A549 (cell line): ENCODE measurements at regions not wholly inside any gene's neighbourhood (a gene's known extent, or its start where the extent isn't known, plus 50 kb on each side); places are given as distances from the start of the nearest gene placed in this dataset.

ENCODE experiments used
- BCL3 ChIP-seq: fragments of >200 bp; sonication (Bioruptor Twin); formaldehyde crosslinking; IDR thresholded peaks from 3 replicates; pipeline ENCODE4 v1.6.1; 2016
- CTCF ChIP-seq: fragments of >200 bp; sonication (Bioruptor Twin); formaldehyde crosslinking; IDR thresholded peaks from 3 replicates; pipeline ENCODE4 v1.5.1; 2016
- POLR2A ChIP-seq: IDR thresholded peaks from 2 replicates; pipeline ENCODE4 v1.6.1; 2012; ENCODE audit warnings: mild to moderate bottlenecking, low read length
- ZFP36 ChIP-seq: fragments of 450-650 bp; IDR thresholded peaks from 2 replicates; pipeline ENCODE4 v1.6.1; 2014; ENCODE audit warnings: borderline replicate concordance; ENCODE audit not compliant: partially characterized antibody
- ZNF302 ChIP-seq: fragments of 250-450 bp; sonication (Bioruptor Pico); IDR thresholded peaks from 2 replicates; pipeline ENCODE4 v1.9.0; 2021; ENCODE audit warnings: inconsistent platforms, mild to moderate bottlenecking, moderate library complexity
- TF ChIP-seq, protein P1 (sequence below): IDR thresholded peaks from 2 replicates; pipeline ENCODE4 v1.6.1; 2012

DNA sequence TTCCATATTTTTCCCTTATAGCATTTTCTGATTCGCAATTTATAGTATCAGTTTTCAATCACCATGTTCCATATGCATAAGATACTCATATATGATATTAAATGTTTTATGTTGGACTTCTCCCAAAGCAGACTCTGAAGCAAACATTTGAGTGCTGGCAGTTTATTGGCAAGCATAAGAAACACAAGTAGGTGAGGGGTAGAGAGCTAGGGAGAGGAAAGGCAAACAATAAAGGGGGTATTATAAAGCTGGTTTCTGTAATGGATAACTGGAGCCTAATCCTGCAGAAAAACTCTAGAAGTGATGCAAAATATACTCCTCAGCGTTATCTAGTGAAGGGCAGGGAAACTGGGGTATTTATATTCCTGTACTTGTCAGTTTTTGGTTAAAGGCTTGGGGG lies 491.5 kb upstream of the TGFBR2 start:
- TF ChIP-seq ZNF302 (CRISPR knock-in tag) (no peak), CTCF (no peak), ZFP36 (no peak), BCL3 (no peak), POLR2A (no peak)
- TF ChIP-seq, protein P1, sequence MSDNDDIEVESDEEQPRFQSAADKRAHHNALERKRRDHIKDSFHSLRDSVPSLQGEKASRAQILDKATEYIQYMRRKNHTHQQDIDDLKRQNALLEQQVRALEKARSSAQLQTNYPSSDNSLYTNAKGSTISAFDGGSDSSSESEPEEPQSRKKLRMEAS = no peak
